Osteoblast (primary cell): ENCODE measurements at regions not wholly inside any gene's neighbourhood (a gene's known extent, or its start where the extent isn't known, plus 50 kb on each side); places are given as distances from the start of the nearest gene placed in this dataset.

Experiments
- DNase-seq: peaks from one replicate; pipeline ENCODE4 v3.0.0; 2011; ENCODE audit warnings: low spot score, mixed read lengths; ENCODE audit not compliant: insufficient read length; ENCODE audit errors: missing footprints
- H2AFZ ChIP-seq: 2 replicates; pipeline ENCODE4 v1.6.0; 2011; ENCODE audit warnings: mild to moderate bottlenecking, low read length
- H3K27ac ChIP-seq: 2 replicates; pipeline ENCODE4 v1.5.1; 2011; ENCODE audit warnings: mild to moderate bottlenecking, low read depth, low read length, moderate library complexity
- H3K27me3 ChIP-seq: 2 replicates; pipeline ENCODE4 v1.6.0; 2012; ENCODE audit warnings: mild to moderate bottlenecking, control low read depth, inconsistent platforms, low read length, moderate library complexity; ENCODE audit not compliant: insufficient read depth
- H3K36me3 ChIP-seq: 2 replicates; pipeline ENCODE4 v1.5.1; 2011; ENCODE audit warnings: mild to moderate bottlenecking, low read length, control low read depth, moderate library complexity; ENCODE audit not compliant: insufficient read depth
- H3K4me1 ChIP-seq: 2 replicates; pipeline ENCODE4 v1.5.1; 2011; ENCODE audit warnings: mild to moderate bottlenecking, low read length, control low read depth, moderate library complexity; ENCODE audit not compliant: insufficient read depth
- H3K4me2 ChIP-seq: 2 replicates; pipeline ENCODE4 v1.6.0; 2011; ENCODE audit warnings: mild to moderate bottlenecking, low read length; ENCODE audit not compliant: insufficient read depth
- H3K4me3 ChIP-seq: fragments of 200-600 bp; sonication (generic); 3 replicates; pipeline ENCODE4 v1.5.1; 2012; ENCODE audit warnings: mild to moderate bottlenecking, low read length, inconsistent platforms; ENCODE audit not compliant: insufficient read depth
- H3K79me2 ChIP-seq: 2 replicates; pipeline ENCODE4 v1.6.0; 2012; ENCODE audit warnings: mild to moderate bottlenecking, low read length, control low read depth, inconsistent platforms; ENCODE audit not compliant: insufficient read depth
- H3K9me3 ChIP-seq: 2 replicates; pipeline ENCODE4 v1.5.1; 2011; ENCODE audit warnings: low read depth, low read length, control low read depth
- H4K20me1 ChIP-seq: 2 replicates; pipeline ENCODE4 v1.6.0; 2012; ENCODE audit warnings: mild to moderate bottlenecking, low read length, control low read depth; ENCODE audit not compliant: insufficient read depth
- CTCF ChIP-seq: IDR thresholded peaks from 2 replicates; pipeline ENCODE4 v1.5.1; 2011; ENCODE audit warnings: mild to moderate bottlenecking, low read depth, low read length, moderate library complexity; ENCODE audit errors: extremely low read depth

GRCh38 chr16:80346111-80346632, 194.6 kb upstream of the DYNLRB2 start:
- DNase-seq, result peak; percentile 83
- Histone ChIP-seq H3K27ac (no peak overlapping the region), H3K79me2 (no peaks in the 10 kb centered on the region), H3K4me3 (no peak overlapping the region), H3K36me3 (no peaks in the 10 kb centered on the region), H3K9me3 (no peaks in the 10 kb centered on the region), H4K20me1 (no peaks in the 10 kb centered on the region), H3K27me3 (peaks cover 5% of the 10 kb centered on the region), H2AFZ (no peak overlapping the region), H3K4me1 (peaks cover 10% of the 10 kb centered on the region), H3K4me2 (peak overlapping the region; percentile 55)
- no peak for TF ChIP-seq CTCF

- H3K27ac ChIP-seq, result no peak overlapping the region
- no peak for TF ChIP-seq CTCF
- H3K4me3 ChIP-seq, result no peak overlapping the region
- no peak overlapping the region for H3K4me2 ChIP-seq
- no peak overlapping the region for H2AFZ ChIP-seq
- H3K4me1 ChIP-seq, result peaks cover 10% of the 10 kb centered on the region
- DNase-seq, result no peak
- H3K79me2 ChIP-seq, result no peaks in the 10 kb centered on the region
- no peaks in the 10 kb centered on the region for H3K36me3 ChIP-seq
- no peaks in the 10 kb centered on the region for H3K9me3 ChIP-seq
- no peaks in the 10 kb centered on the region for H4K20me1 ChIP-seq
- peaks cover 7% of the 10 kb centered on the region for H3K27me3 ChIP-seq
Observed at GRCh38 chr16:80345701-80346100, 195.1 kb upstream of the DYNLRB2 start.

GRCh38 chr16:80344570-80344969, 196.2 kb upstream of the DYNLRB2 start:
- no peak for TF ChIP-seq CTCF
- H2AFZ ChIP-seq, result no peak overlapping the region
- H3K4me2 ChIP-seq, result no peak overlapping the region
- no peaks in the 10 kb centered on the region for H4K20me1 ChIP-seq
- no peaks in the 10 kb centered on the region for H3K79me2 ChIP-seq
- H3K4me3 ChIP-seq, result no peak overlapping the region
- DNase-seq, result no peak
- H3K36me3 ChIP-seq, result no peaks in the 10 kb centered on the region
- no peaks in the 10 kb centered on the region for H3K9me3 ChIP-seq
- H3K4me1 ChIP-seq, result peaks cover 10% of the 10 kb centered on the region
- no peak overlapping the region for H3K27ac ChIP-seq
- peaks cover 15% of the 10 kb centered on the region for H3K27me3 ChIP-seq

GRCh38 chr16:80341263-80341662, 199.5 kb upstream of the DYNLRB2 start:
- Histone ChIP-seq H3K27ac (no peak overlapping the region), H3K4me2 (no peak overlapping the region), H3K79me2 (no peaks in the 10 kb centered on the region), H3K9me3 (no peaks in the 10 kb centered on the region), H3K4me1 (peaks cover 6% of the 10 kb centered on the region), H3K4me3 (no peak overlapping the region), H4K20me1 (no peaks in the 10 kb centered on the region), H2AFZ (no peak overlapping the region), H3K36me3 (no peaks in the 10 kb centered on the region), H3K27me3 (peaks cover 17% of the 10 kb centered on the region)
- no peak for TF ChIP-seq CTCF
- no peak for DNase-seq
